ENCODE measurements at regions not wholly inside any gene's neighbourhood (a gene's known extent, or its start where the extent isn't known, plus 50 kb on each side); places are given as distances from the start of the nearest gene placed in this dataset.

GRCh38 chr3:13125092-13126015, 52.1 kb upstream of the IQSEC1 start:
- no peaks in the 10 kb centered on the region for H3K27me3 ChIP-seq (ENCODE audit: control insufficient read depth in 1 of 2, insufficient read depth in 2 of 2, low read length in 2 of 2)
- H3K4me3 ChIP-seq (ENCODE audit: low read depth in 1 of 2, low read length in 2 of 2): no peak overlapping the region
- WGBS, 2 donors: 83 to 84% methylated on average over 13 of the region's 13 CpGs
- no peaks in the 10 kb centered on the region for H3K9me3 ChIP-seq (ENCODE audit: control insufficient read depth in 2 of 2, insufficient read depth in 1 of 2, low read depth in 1 of 2, low read length in 1 of 2)
- H3K36me3 ChIP-seq (ENCODE audit: control insufficient read depth in 2 of 2, insufficient read depth in 2 of 2, low read length in 1 of 2): no peaks in the 10 kb centered on the region
- no peaks in the 10 kb centered on the region for H3K4me1 ChIP-seq (ENCODE audit: control insufficient read depth in 2 of 2, insufficient read depth in 2 of 2, low read length in 1 of 2)
- no peak overlapping the region for H3K27ac ChIP-seq (ENCODE audit: low read depth in 2 of 2, low read length in 1 of 2)

- WGBS, 2 donors: 77% methylated on average over 11 of the region's 11 CpGs
- Histone ChIP-seq H3K36me3 (ENCODE audit: control insufficient read depth in 2 of 2, insufficient read depth in 2 of 2, low read length in 1 of 2) (no peaks in the 10 kb centered on the region), H3K4me1 (ENCODE audit: control insufficient read depth in 2 of 2, insufficient read depth in 2 of 2, low read length in 1 of 2) (no peaks in the 10 kb centered on the region), H3K27me3 (ENCODE audit: control insufficient read depth in 1 of 2, insufficient read depth in 2 of 2, low read length in 2 of 2) (no peaks in the 10 kb centered on the region), H3K27ac (ENCODE audit: low read depth in 2 of 2, low read length in 1 of 2) (no peak overlapping the region), H3K4me3 (ENCODE audit: low read depth in 1 of 2, low read length in 2 of 2) (no peak overlapping the region), H3K9me3 (ENCODE audit: control insufficient read depth in 2 of 2, insufficient read depth in 1 of 2, low read depth in 1 of 2, low read length in 1 of 2) (no peaks in the 10 kb centered on the region)
These were observed 51.4 kb upstream of the IQSEC1 start for GRCh38 chr3:13124631-13125030.

- Histone ChIP-seq H3K4me1 (ENCODE audit: control insufficient read depth in 2 of 2, insufficient read depth in 2 of 2, low read length in 1 of 2) (no peaks in the 10 kb centered on the region), H3K27me3 (ENCODE audit: control insufficient read depth in 1 of 2, insufficient read depth in 2 of 2, low read length in 2 of 2) (no peaks in the 10 kb centered on the region), H3K9me3 (ENCODE audit: control insufficient read depth in 2 of 2, insufficient read depth in 1 of 2, low read depth in 1 of 2, low read length in 1 of 2) (no peaks in the 10 kb centered on the region), H3K36me3 (ENCODE audit: control insufficient read depth in 2 of 2, insufficient read depth in 2 of 2, low read length in 1 of 2) (no peaks in the 10 kb centered on the region), H3K27ac (ENCODE audit: low read depth in 2 of 2, low read length in 1 of 2) (no peak overlapping the region), H3K4me3 (ENCODE audit: low read depth in 1 of 2, low read length in 2 of 2) (no peak overlapping the region)
- WGBS, 2 donors: 81 to 83% methylated on average over 11 of the region's 11 CpGs
These were observed 50.5 kb upstream of the IQSEC1 start for GRCh38 chr3:13123765-13124164.

GRCh38 chr3:13123013-13123654, 49.9 kb upstream of the IQSEC1 start:
- no peak overlapping the region for H3K27ac ChIP-seq (ENCODE audit: low read depth in 2 of 2, low read length in 1 of 2)
- H3K4me1 ChIP-seq (ENCODE audit: control insufficient read depth in 2 of 2, insufficient read depth in 2 of 2, low read length in 1 of 2): no peaks in the 10 kb centered on the region
- H3K27me3 ChIP-seq (ENCODE audit: control insufficient read depth in 1 of 2, insufficient read depth in 2 of 2, low read length in 2 of 2): no peaks in the 10 kb centered on the region
- H3K4me3 ChIP-seq (ENCODE audit: low read depth in 1 of 2, low read length in 2 of 2): no peak overlapping the region
- H3K36me3 ChIP-seq (ENCODE audit: control insufficient read depth in 2 of 2, insufficient read depth in 2 of 2, low read length in 1 of 2): no peaks in the 10 kb centered on the region
- WGBS, 2 donors: 74 to 77% methylated on average over 10 of the region's 10 CpGs
- H3K9me3 ChIP-seq (ENCODE audit: control insufficient read depth in 2 of 2, insufficient read depth in 1 of 2, low read depth in 1 of 2, low read length in 1 of 2): no peaks in the 10 kb centered on the region

Measured in esophagus (tissue), 2 donors.